GM18907 (cell line): ENCODE measurements at regions not wholly inside any gene's neighbourhood (a gene's known extent, or its start where the extent isn't known, plus 50 kb on each side); places are given as distances from the start of the nearest gene placed in this dataset.
"Not testable (repeated sequence)": the region's sequence is repeated elsewhere in the genome, so short reads cannot be mapped to it uniquely, and the experiment has no call there.

Experiments
- ATAC-seq: cut with Tn5 transposase; IDR thresholded peaks from one replicate; pipeline ENCODE4 v1.9.1; 2021; ENCODE audit warnings: mild to moderate bottlenecking, moderate library complexity; ENCODE audit not compliant: unreplicated experiment

DNA sequence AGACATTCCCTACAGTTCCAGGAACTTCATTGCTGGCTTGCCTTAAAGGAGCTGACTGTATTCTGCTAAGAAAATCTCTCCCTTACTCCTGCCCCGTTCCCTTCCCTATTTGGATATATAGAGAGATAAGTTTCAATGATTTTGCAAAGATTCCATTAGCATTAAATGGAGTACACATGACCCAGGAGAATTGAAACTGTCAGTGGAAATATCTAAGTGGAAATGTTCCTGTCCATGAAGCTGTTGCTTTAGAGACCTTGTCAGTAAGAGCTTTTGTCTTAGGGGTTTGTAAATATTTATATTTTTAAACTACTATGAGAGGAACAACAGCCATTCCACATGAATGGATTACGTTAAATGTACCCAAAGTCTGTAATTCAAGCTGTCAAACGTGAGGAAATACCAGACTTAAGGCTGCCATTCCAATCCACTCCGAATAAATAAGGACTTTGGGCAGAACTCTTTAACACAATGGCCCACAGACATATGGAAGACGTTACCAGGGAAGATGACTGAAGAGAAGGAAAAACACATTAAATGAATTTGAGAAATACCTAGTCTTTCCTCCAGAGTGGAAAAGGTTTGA lies 387.1 kb upstream of the PAPPA start:
- ATAC-seq: no peak

DNA sequence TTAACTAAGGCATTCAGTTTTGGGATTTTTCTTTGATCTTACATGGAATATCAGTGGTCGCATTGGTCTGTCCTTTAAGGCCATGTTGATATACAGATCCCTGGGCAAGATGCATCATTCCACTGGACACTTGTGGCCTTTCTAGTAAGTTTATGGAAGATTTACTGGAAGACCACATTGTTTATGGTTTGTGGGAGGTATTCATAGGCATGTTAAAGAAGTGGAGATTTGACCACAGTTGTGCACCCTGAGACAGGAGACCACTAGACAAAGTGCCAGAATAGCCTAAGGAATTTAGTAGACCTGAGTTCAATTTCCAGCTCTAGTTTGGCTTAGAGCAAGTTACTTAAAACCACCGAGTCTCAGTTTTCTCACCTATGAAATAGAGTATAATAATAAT lies 383.1 kb upstream of the PAPPA start:
- no peak for ATAC-seq

DNA sequence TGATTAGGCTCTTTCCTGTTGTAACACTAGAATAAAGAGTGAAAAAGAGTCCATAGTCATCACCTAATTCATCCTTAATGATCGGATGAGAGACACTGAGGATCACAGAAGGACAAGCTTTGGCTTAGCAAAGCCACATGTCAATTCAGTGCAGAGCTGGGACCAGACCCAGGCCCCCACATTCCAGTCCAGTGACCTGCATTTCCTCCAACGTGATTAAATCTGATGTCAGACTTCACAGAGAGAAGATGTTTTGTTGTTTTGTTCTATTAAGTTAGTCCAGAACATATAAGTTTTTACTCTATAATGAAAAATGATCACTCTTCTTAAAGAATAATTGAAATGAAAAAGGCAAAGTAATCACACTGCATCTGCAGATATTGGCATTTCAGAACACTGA lies 377.9 kb upstream of the PAPPA start:
- ATAC-seq: no peak

DNA sequence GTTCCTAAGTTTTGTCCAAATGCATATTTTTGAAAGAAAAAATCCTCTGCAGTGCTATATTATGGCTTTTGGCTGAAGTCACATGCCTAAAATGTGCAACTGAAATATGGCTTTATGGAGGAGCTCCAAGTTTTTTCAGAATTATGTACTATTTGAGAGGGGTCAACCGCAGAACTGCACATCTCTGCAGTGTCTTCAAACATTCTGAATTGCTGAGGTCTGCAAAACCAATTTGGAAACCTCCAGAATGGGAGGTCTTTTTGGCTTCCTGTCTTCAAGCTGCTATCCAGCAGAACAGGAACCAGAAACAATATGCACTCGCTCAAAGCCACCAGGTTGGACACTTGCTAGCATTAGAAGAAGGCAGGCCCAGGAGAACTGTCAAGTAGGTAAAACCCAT lies 376.0 kb upstream of the PAPPA start:
- no peak for ATAC-seq

DNA sequence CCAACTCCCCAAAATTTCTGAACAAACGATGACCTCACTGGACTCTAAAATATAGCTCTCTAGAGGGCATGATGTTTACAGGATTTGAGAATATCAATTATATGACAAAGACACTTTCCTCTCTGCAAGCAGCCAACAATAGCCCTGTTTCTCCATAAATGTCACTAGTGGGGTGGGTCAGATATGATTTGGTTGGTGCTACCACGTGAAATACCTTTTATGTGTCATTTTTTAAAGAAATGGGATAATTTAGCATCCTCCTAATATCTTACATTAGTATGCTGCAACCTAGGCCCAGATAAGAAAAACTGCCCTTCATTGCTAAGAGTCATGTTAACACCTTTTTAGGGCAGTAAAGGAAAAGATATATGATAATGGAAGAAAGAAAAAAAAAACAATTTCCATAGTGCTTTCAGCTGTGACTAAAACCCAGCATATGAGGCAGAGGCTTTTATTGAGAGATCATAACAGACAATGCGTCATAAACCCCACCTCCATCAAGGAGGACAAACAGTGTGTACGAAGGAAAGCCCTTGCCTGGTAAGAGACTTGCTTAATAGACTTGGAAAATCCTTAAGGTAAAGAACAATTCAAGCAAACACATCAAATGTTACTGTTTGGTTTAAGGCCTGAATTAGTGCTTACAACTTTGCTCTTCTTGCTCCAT lies 372.4 kb upstream of the PAPPA start:
- no peak for ATAC-seq

DNA sequence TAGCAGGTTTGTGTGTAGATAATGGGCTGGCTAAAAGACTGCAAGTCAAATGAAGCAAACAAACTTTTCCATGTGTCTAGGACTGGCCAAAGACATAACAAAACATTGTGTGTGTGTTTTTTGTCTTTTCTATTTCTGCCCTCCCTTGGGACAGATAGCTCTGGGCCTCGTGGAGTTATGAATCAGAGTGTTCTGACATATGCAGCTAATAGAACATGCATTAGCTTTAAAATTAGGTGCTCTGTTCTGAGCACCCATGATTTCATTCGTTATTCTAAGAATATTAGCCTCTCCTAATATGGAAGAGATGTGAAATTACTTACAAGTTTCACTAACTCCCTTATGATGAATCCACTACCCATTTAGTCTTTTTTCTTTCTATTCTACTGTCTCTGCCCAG lies 367.3 kb upstream of the PAPPA start:
- ATAC-seq: no peak

DNA sequence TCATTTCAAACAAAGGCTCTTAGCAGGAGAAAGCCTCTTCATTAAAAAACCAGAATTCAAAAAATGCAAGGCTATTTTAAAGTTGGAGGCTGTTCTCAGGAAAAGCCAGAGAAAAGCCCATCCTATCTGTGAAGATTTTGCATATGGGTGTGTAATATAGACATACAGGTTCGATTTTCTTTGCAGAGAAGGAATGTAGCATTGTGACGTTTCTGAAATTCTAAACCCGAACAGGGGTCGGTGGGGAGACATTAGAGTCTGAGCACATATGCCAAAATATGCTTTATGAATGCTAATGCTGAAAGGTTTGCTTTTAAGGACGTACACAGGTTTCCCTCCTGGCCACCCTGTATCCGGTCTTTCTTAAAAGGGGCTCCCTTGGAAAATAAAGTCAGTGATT lies 363.1 kb upstream of the PAPPA start:
- ATAC-seq: no peak

DNA sequence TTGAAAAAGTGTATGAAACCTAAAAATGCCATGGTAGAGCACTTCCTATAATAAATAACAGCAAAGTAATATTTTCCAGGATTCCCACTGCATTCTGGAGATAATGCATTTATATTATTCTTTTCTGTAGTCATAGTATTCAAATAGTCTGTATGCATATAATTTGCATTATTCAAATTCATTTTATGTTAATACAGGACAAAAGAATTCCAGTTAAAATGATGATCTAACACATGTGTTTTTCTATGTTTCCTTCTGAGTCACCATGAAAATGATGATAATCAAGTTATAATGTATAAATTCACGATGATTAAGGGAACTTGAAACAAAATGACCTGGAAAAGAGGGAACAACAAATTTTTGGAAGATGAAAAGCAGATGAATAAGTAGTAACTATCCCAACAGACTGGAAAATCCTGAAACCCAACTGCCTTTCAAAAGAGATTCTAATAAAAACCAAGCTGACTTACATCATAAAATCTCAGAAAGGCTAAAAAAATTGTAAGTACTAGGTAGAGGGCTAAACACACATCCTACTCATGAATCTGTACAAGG lies 358.6 kb upstream of the PAPPA start:
- no peak for ATAC-seq

DNA sequence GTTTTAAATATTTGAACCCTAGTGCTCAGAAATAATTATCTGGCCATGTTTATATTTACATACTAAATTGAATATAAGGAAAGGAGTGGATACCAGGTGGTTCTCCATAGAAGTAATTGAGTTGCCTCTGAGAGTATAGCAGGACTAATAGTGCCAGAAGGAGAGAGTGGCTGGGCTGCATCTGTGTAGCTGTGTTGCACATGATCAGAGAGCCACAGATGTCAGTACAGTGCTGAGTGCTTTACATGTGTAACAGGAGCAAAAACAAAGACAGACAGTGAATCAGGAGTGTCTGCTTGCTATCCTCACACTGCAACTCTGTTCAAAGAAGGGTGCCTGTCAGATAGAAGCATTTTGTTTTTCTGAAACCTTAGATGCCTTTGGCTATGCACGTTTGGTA lies 353.9 kb upstream of the PAPPA start:
- ATAC-seq: no peak

DNA sequence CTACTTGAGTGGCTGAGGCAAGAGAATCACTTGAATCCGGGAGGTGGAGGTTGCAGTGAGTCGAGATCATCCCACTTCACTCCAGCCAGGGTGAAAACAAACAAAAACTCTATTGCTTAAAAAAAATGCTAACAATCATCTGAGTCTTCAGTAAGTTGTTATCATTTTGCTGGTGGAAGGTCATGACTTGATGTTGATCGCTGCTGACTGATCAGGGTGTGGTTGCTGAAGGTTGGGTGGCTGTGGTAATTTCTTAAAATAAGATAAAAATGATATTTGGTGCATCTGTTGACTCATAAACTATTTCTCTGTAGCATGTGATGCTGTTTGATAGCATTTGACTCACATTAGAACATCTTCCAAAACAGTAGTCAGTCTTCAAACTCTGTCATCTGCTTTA lies 349.4 kb upstream of the PAPPA start:
- ATAC-seq: no peak

DNA sequence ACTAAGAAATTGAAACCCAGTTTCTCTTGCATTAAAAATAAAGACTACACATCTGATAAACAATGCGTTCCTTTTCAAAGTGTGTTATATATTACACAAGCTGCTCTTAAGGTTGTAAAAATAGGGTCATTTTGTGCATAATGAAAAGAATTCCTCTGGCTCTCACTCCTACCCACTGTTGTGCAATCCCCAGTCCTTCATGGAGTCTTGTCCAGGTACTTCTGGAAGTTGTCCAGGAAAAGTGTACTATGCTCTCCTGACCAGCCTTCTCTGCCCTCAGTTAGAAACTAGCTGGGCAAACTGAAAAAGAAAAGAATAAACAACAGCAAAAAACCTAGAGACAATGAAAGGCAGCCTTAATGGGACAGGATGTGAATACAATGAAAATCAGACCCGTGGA lies 345.5 kb upstream of the PAPPA start:
- ATAC-seq: no peak

DNA sequence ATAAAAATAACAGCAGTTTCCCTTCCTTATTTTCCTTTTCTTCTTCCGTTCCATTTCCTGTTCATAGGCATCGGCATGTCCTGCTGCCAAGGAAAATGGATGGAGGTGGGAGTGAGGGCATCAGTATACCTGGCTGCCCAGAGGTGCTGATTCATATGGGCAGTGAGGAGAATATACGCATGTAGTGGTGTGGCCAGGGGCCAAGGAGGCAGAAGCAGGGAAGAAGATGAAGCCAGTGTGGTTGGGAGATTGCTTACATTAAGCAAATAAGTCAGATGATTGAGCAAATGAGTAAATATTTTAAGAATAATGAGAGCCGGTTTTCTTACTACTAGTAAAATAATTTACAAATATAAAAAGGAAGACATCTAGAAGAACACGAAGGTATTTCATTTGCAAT lies 344.9 kb upstream of the PAPPA start:
- ATAC-seq: no peak

DNA sequence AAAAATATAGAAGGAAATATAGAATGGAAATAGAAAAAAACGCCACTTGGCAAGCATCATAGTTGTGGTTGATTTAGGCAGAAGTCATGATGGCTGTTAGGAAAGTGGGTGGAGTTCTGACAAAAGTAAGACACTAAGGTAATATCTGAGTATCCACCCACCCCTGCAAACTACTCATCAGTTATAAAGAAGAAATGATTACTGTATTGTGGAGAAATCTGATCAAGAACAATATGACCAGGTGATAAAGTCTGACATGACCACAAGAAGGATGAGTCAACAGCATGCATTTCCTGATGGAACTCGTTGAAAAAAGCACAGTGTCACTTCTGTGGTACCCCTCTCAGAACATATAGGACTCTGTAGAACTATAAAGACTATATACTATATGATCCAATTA lies 343.4 kb upstream of the PAPPA start:
- no peak for ATAC-seq

DNA sequence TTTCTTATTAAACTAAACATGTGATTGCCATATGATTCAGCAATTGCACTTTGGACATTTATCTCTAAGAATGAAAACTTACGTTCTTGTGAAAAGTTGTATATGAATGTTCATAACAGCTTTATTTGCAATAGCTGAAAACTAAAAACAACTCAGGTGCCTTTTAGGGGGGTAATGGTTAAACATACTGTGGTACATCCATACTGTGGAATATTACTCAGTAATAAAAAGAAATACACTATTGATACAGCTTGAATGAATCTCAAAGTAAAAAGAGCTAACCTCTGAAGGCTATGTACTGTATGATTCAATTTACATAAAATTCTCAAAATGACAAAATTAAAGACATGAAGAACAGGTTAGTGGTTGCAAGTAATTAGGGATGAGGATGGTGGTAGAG lies 339.5 kb upstream of the PAPPA start:
- ATAC-seq: no peak

DNA sequence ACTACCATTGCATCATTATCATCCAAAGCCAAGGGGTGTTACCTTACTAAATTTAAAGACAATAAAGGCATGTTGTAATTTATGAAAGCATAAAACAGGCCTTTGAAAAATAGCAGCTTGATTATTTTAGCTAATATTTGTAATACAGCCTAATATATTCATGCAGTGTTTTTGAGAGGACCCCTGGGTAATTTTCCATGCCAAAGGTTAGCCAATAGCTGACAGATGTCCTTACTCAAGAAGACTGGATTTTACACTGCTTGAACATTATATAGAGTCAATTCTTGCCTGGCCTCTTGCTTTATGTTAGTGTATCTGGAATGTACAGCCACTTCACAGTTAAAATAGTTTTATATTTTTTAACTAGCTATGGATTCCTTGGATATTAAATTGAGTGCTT lies 337.8 kb upstream of the PAPPA start:
- no peak for ATAC-seq

DNA sequence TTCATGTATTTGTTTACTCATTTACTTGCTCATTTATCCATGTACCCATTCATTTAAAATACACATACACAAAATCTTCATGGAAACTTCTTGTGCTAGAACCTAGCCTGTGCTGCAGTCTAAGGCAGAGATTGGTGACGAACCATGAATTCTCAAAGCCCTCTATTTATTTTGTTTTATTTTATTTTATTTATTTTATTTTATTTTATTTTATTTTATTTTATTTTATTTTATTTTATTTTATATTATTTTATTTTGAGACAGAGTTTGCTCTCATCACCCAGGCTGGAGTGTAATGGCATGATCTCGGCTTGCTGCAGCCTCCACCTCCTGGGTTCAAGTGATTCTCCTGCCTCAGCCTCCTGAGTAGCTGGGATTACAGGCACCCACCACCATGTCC lies 334.9 kb upstream of the PAPPA start:
- not testable (repeated sequence) for ATAC-seq

DNA sequence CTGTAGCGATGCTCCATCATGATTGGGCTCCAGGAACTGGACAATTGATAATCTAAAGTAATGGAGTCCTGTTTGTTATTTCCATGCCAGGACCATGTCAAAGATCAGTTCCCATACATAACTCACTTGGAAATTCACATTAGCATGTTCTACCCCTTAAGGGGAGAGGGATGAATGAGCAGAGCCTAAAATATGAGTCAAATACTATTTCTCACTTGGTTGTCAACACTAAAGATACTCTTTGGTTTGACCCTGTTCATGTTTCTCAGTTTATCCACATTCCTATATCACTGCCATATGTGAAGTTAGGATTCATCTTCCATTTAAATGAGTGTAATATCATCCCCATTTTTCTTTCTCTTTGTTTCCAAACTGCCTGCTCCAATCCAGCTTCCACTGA lies 321.6 kb upstream of the PAPPA start:
- ATAC-seq: no peak

DNA sequence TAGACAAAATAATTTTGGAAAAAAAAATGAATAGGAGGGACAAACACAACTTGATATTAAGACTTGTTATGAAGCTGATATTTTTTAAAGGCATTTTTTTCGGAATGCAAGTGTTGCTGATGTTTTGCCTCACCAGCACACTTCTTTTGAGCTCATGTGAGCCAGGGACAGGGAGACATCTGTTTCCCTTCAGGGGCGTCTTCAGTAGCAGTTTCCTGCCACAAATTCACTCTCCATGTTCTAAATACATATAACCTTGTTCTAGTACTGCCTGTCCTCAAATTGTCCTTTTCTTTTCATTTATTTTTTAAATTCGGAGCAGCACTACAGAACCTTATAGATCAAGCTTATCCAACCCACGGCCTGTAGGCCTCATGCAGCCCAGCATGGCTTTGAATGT lies 316.0 kb upstream of the PAPPA start:
- ATAC-seq: no peak

DNA sequence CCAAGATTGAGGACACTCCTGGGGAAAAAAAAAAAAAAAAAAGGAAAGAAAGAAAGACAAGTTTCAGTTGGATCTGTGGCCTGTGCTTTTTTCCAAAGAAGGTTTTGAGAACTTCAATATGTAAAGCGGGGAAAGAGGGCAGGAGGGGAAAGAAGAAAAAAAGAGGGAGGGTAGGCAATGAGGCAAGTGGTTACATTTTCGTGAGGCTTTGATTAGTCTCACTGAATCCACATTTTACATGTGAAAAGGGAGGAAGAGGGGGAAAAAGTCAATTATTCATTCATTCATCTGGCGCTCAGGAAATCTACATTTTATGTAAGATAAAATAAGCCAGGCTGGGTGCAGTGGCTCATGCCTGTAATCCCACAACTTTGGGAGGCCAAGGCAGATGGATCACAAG lies 315.2 kb upstream of the PAPPA start:
- ATAC-seq: no peak

DNA sequence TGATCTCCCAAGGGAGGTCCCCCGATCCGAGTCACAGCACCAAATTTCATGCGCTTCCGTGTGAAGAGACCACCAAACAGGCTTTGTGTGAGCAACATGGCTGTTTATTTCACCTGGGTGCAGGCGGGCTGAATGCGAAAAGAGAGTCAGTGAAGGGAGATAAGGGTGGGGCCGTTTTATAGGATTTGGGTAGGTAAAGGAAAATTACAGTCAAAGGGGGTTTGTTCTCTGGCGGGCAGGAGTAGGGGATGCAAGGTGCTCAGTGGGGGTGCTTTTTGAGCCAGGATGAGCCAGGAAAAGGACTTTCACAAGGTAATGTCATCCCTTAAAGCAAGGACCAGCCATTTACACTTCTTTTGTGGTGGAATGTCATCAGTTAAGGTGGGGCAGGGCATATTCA lies 309.2 kb upstream of the PAPPA start:
- ATAC-seq: not testable (repeated sequence)

DNA sequence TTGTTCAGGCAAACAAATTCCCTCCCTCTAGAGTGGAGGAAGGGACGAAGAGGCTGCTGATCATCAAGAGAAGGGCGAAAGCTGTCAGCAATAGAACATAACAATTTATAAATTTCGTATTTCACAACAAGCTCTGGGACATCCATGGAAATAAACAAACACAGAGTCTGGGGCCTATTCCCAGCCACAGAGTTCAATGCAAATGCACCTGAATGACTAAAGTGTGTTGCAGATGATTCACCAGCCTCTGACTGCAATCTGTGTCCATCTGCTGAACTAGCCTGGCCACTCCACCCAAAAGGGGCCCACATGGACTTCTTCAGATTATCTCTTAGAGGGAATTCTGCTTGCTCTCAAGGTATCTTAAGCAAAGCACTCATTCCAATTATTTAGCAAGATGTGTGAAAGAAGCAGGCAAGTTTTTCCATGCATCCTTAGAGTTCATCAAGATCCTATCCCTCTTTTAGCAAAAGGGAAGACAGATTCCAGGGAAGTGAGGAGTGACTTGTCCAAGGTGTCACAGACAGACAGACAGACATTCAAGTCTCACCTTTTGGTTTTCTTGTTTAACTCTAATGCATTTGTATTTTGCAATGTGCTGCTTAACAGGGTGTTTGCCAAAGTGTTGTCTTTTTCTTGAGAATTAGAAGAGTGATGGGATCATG lies 307.8 kb upstream of the PAPPA start:
- no peak for ATAC-seq

DNA sequence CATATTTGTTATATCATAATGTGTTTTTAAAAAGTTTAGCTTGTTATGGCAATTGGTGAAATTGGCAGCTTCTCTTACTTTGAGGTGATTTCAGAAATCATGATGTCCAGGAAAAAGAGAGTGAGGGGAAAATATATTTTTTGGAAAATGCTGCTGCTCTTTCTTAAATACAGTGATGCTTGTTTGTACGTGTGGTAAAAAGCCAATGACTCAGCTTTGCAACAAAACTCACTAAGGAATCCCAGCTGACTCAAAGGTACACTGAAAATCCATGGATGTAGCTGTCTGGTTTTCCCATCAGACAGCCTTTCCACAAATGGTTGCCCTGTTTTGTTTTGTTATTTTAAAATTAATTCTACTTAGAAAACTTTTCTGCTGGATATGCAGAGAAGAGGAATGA lies 306.4 kb upstream of the PAPPA start:
- no peak for ATAC-seq
